H9 (cell line): ENCODE measurements at regions not wholly inside any gene's neighbourhood (a gene's known extent, or its start where the extent isn't known, plus 50 kb on each side); places are given as distances from the start of the nearest gene placed in this dataset.

Experiments
- DNase-seq: peaks from one replicate; pipeline ENCODE4 v3.0.0-alpha.2; 2017
- H2AFZ ChIP-seq: one replicate; pipeline ENCODE4 v1.6.1; 2013; ENCODE audit warnings: mild to moderate bottlenecking, low read length, control low read depth, moderate library complexity
- H2AK5ac ChIP-seq: 2 replicates; pipeline ENCODE4 v1.6.1; 2013; ENCODE audit warnings: low read length, control low read depth, mixed read lengths; ENCODE audit not compliant: insufficient read length
- H2BK120ac ChIP-seq: one replicate; pipeline ENCODE4 v1.6.1; 2013; ENCODE audit warnings: low read depth, mild to moderate bottlenecking, low read length, control low read depth, inconsistent platforms; ENCODE audit not compliant: poor library complexity, severe bottlenecking
- H2BK12ac ChIP-seq: 2 replicates; pipeline ENCODE4 v1.6.1; 2013; ENCODE audit warnings: low read length, control low read depth, mixed read lengths, low read depth; ENCODE audit not compliant: insufficient read length
- H2BK15ac ChIP-seq: 2 replicates; pipeline ENCODE4 v1.6.1; 2013; ENCODE audit warnings: low read depth, low read length, control low read depth
- H2BK20ac ChIP-seq: one replicate; pipeline ENCODE4 v1.6.1; 2013; ENCODE audit warnings: low read depth, mild to moderate bottlenecking, low read length, control low read depth, inconsistent platforms; ENCODE audit not compliant: poor library complexity, severe bottlenecking
- H2BK5ac ChIP-seq: 2 replicates; pipeline ENCODE4 v1.6.1; 2013; ENCODE audit warnings: low read length, control low read depth, mixed read lengths; ENCODE audit not compliant: insufficient read length
- H3K14ac ChIP-seq: 2 replicates; pipeline ENCODE4 v1.6.1; 2013; ENCODE audit warnings: low read length, control low read depth; ENCODE audit not compliant: insufficient read depth
- H3K18ac ChIP-seq: 2 replicates; pipeline ENCODE4 v1.6.1; 2013; ENCODE audit warnings: low read depth, mild to moderate bottlenecking, mixed read lengths, low read length, control low read depth; ENCODE audit not compliant: insufficient read length
- H3K23ac ChIP-seq: 2 replicates; pipeline ENCODE4 v1.6.1; 2013; ENCODE audit warnings: low read length, control low read depth, mixed read lengths, low read depth; ENCODE audit not compliant: insufficient read length
- H3K23me2 ChIP-seq: 2 replicates; pipeline ENCODE4 v1.6.1; 2013; ENCODE audit warnings: low read depth, mild to moderate bottlenecking, mixed read lengths, low read length, control low read depth; ENCODE audit not compliant: insufficient read length, poor library complexity, severe bottlenecking
- H3K27ac ChIP-seq: 2 replicates; pipeline ENCODE4 v1.5.1; 2013; ENCODE audit warnings: low read length, control low read depth, mixed read lengths, low read depth; ENCODE audit not compliant: insufficient read length
- H3K27me3 ChIP-seq: 2 replicates; pipeline ENCODE4 v1.6.1; 2013; ENCODE audit warnings: low read length, control low read depth, inconsistent platforms; ENCODE audit not compliant: insufficient read depth
- H3K4ac ChIP-seq: 2 replicates; pipeline ENCODE4 v1.6.1; 2013; ENCODE audit warnings: low read depth, mild to moderate bottlenecking, control low read depth, inconsistent platforms, low read length, moderate library complexity
- H3K4me1 ChIP-seq: 2 replicates; pipeline ENCODE4 v1.6.1; 2013; ENCODE audit warnings: low read length, control low read depth, inconsistent platforms; ENCODE audit not compliant: insufficient read depth
- H3K4me2 ChIP-seq: 2 replicates; pipeline ENCODE4 v1.6.1; 2013; ENCODE audit warnings: low read length, control low read depth, mixed read lengths; ENCODE audit not compliant: insufficient read length, insufficient read depth
- H3K56ac ChIP-seq: 2 replicates; pipeline ENCODE4 v1.6.1; 2013; ENCODE audit warnings: low read depth, mild to moderate bottlenecking, mixed read lengths, low read length, control low read depth; ENCODE audit not compliant: insufficient read length
- H3K79me1 ChIP-seq: 2 replicates; pipeline ENCODE4 v1.6.1; 2013; ENCODE audit warnings: low read depth, mild to moderate bottlenecking, moderate library complexity, low read length, control low read depth, inconsistent platforms; ENCODE audit not compliant: insufficient read depth, poor library complexity, severe bottlenecking
- H3K79me2 ChIP-seq: 2 replicates; pipeline ENCODE4 v1.6.1; 2013; ENCODE audit warnings: low read length, control low read depth, inconsistent platforms; ENCODE audit not compliant: insufficient read depth
- H3K9ac ChIP-seq: 2 replicates; pipeline ENCODE4 v1.6.1; 2013; ENCODE audit warnings: low read length, control low read depth, mixed read lengths; ENCODE audit not compliant: insufficient read length; ENCODE audit errors: extremely low read depth
- H3K9me3 ChIP-seq: one replicate; pipeline ENCODE4 v1.6.1; 2013; ENCODE audit warnings: low read depth, low read length, inconsistent platforms; ENCODE audit not compliant: control insufficient read depth
- H3T11ph ChIP-seq: one replicate; pipeline ENCODE4 v1.6.1; 2013; ENCODE audit warnings: mild to moderate bottlenecking, low read length, control low read depth, inconsistent platforms
- H4K20me1 ChIP-seq: one replicate; pipeline ENCODE4 v1.6.1; 2013; ENCODE audit not compliant: control insufficient read depth, insufficient read length, insufficient read depth
- H4K5ac ChIP-seq: 2 replicates; pipeline ENCODE4 v1.6.1; 2013; ENCODE audit warnings: low read depth, mild to moderate bottlenecking, mixed read lengths, low read length, control low read depth; ENCODE audit not compliant: insufficient read length
- H4K8ac ChIP-seq: replicated peaks from 2 replicates; pipeline ENCODE4 v1.6.1; 2013; ENCODE audit warnings: low read length, control low read depth, mixed read lengths, low read depth; ENCODE audit not compliant: insufficient read length
- H4K91ac ChIP-seq: 2 replicates; pipeline ENCODE4 v1.6.1; 2013; ENCODE audit warnings: low read depth, mild to moderate bottlenecking, moderate library complexity, mixed read lengths, low read length, control low read depth; ENCODE audit not compliant: insufficient read length
- H3K27ac Mint-ChIP-seq, 3 experiments: 2 replicates in 2 of 3; 3 replicates in 1 of 3; pipeline ENCODE4 v1.8.0; 2020 to 2021; ENCODE audit warnings: mixed read lengths in 3 of 3, mild to moderate bottlenecking in 1 of 3, moderate library complexity in 1 of 3
- H3K27me3 Mint-ChIP-seq: 2 replicates; pipeline ENCODE4 v1.8.0; 2021; ENCODE audit warnings: low read depth, mild to moderate bottlenecking, moderate library complexity, mixed read lengths
- H3K36me3 Mint-ChIP-seq, 3 experiments: 2 replicates in 2 of 3; 3 replicates in 1 of 3; pipeline ENCODE4 v1.8.0; 2020 to 2021; ENCODE audit warnings: low read depth in 3 of 3, mixed read lengths in 3 of 3; ENCODE audit not compliant: insufficient read depth in 1 of 3
- H3K4me1 Mint-ChIP-seq, 2 experiments: 2 replicates each; pipeline ENCODE4 v1.8.0; 2020; ENCODE audit warnings: mixed read lengths in 2 of 2
- H3K4me3 Mint-ChIP-seq, 2 experiments: 2 replicates in 1 of 2; 3 replicates in 1 of 2; pipeline ENCODE4 v1.8.0; 2020 to 2021; ENCODE audit warnings: mild to moderate bottlenecking in 2 of 2, mixed read lengths in 2 of 2, moderate library complexity in 1 of 2
- H3K9me3 Mint-ChIP-seq, 2 experiments: 2 replicates in 1 of 2; 3 replicates in 1 of 2; pipeline ENCODE4 v1.8.0; 2020; ENCODE audit warnings: mild to moderate bottlenecking in 2 of 2, mixed read lengths in 2 of 2, moderate library complexity in 1 of 2
- WGBS: extraction: QIAGEN DNeasy Blood & Tissue Kit; methylation state at CpG from one replicate; pipeline ENCODE4 v1.1.7; 2013; ENCODE audit warnings: missing lambda C conversion rate, low lambda C conversion rate, mixed read lengths; ENCODE audit not compliant: insufficient read length; ENCODE audit errors: extremely low coverage; 5-methylcytosine and 5-hydroxymethylcytosine counted together
- TF ChIP-seq, protein P1 (sequence below): fragments of 200-600 bp; sonication (generic); conservative IDR thresholded peaks from 3 replicates; pipeline ENCODE4 v1.8.0; 2021; ENCODE audit warnings: antibody characterized with exemption, mild to moderate bottlenecking

DNA sequence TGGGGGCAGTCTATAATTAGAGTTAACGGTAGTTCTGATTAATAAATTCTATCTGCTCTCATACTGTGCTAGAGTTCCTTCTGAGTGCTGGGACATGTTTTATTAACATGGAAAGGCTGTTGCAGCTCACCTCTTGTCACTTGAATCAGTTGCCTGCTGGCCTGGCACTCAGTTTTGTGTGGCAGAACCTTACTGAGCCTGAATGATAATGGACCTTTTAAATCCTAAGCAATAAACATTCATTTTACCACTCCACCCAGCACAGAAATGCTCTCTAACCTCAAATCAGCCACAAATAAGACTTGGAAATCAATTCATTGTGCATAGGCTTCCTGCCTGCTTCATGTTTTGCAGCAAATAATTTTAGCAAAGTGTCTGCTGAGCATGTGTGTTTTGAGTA lies 115.0 kb upstream of the RBMS1 start:
- Histone ChIP-seq H3K18ac (no peak overlapping the region), H3K79me2 (no peaks in the 10 kb centered on the region), H2BK15ac (no peak overlapping the region), H4K91ac (no peak overlapping the region), H3K4me2 (no peak overlapping the region), H2BK12ac (no peak overlapping the region), H3K27ac (no peak overlapping the region), H3K23ac (no peak overlapping the region), H3K4ac (no peak overlapping the region), H3K9ac (no peak overlapping the region), H2BK5ac (no peak overlapping the region), H3K9me3 (no peaks in the 10 kb centered on the region), H3K4me1 (no peaks in the 10 kb centered on the region), H3K27me3 (no peaks in the 10 kb centered on the region), H4K20me1 (no peaks in the 10 kb centered on the region), H2AFZ (no peak overlapping the region), H2AK5ac (no peak overlapping the region), H4K5ac (no peak overlapping the region), H3T11ph (no peak overlapping the region), H3K79me1 (no peaks in the 10 kb centered on the region), H2BK20ac (no peak overlapping the region), H2BK120ac (no peak overlapping the region), H3K56ac (no peak overlapping the region), H3K23me2 (no peaks in the 10 kb centered on the region), H4K8ac (no peak overlapping the region), H3K14ac (no peak overlapping the region)
- TF ChIP-seq, protein P1, sequence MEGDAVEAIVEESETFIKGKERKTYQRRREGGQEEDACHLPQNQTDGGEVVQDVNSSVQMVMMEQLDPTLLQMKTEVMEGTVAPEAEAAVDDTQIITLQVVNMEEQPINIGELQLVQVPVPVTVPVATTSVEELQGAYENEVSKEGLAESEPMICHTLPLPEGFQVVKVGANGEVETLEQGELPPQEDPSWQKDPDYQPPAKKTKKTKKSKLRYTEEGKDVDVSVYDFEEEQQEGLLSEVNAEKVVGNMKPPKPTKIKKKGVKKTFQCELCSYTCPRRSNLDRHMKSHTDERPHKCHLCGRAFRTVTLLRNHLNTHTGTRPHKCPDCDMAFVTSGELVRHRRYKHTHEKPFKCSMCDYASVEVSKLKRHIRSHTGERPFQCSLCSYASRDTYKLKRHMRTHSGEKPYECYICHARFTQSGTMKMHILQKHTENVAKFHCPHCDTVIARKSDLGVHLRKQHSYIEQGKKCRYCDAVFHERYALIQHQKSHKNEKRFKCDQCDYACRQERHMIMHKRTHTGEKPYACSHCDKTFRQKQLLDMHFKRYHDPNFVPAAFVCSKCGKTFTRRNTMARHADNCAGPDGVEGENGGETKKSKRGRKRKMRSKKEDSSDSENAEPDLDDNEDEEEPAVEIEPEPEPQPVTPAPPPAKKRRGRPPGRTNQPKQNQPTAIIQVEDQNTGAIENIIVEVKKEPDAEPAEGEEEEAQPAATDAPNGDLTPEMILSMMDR: no peak
- DNase-seq: no peak
- H3K9me3 Mint-ChIP-seq: no peaks in the 10 kb centered on the region
- H3K36me3 Mint-ChIP-seq: no peaks in the 10 kb centered on the region
- H3K27ac Mint-ChIP-seq: no peak overlapping the region
- no peaks in the 10 kb centered on the region; the same call in 1 of the 2 replicates for H3K27me3 Mint-ChIP-seq
- peaks cover 15 to 16% of the 10 kb centered on the region in 2 experiments for H3K4me1 Mint-ChIP-seq
- no CpG with 5 or more reads among the region's 1 CpG for WGBS
- no peak overlapping the region for H3K4me3 Mint-ChIP-seq
